ENCODE measurements at regions not wholly inside any gene's neighbourhood (a gene's known extent, or its start where the extent isn't known, plus 50 kb on each side); places are given as distances from the start of the nearest gene placed in this dataset.
A peak's percentile ranks its signal among the peaks of the same experiment; 100 is the strongest.

DNA sequence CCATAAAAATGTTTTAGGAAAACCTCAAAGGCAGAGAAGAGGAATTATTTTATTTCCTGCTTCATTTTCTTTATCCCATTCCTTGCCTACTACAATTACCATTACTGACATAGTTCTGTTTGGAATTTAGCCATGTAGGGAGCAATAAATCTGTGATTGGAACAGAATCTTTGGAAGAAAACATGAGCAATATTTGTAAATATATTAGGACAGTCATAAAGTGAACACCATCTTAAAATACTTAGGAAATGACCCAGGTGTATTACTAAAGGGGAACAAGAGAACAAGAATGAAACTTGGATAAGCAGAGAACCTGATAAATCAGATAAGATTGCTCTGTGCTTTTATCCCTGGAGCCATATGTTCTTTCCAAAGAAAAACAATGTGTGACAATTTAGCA, 1326.0 kb upstream of the FLRT2 start:
- FAIRE-seq (no peak), DNase-seq (ENCODE audit: low read depth) (no peak)
- H3K4me3 ChIP-seq (ENCODE audit: low read depth, low read length) = no peak overlapping the region
- no peak for TF ChIP-seq CTCF (IDR thresholded peaks at IDR 0.05; ENCODE audit: insufficient read depth, low read length, severe bottlenecking)
- H3K27me3 ChIP-seq (ENCODE audit: control insufficient read depth, insufficient read depth, low read length) = no peaks in the 10 kb centered on the region
- no peaks in the 10 kb centered on the region for H3K36me3 ChIP-seq (ENCODE audit: control insufficient read depth, insufficient read depth, low read length)

GRCh38 chr14:84208451-84208850, 1321.5 kb upstream of the FLRT2 start:
- no peak for DNase-seq (ENCODE audit: low read depth)
- Histone ChIP-seq H3K4me3 (ENCODE audit: low read depth, low read length) (no peak overlapping the region), H3K27me3 (ENCODE audit: control insufficient read depth, insufficient read depth, low read length) (no peaks in the 10 kb centered on the region), H3K36me3 (ENCODE audit: control insufficient read depth, insufficient read depth, low read length) (no peaks in the 10 kb centered on the region)
- TF ChIP-seq CTCF (IDR thresholded peaks at IDR 0.05; ENCODE audit: insufficient read depth, low read length, severe bottlenecking) = no peak
- no peak for FAIRE-seq

GRCh38 chr14:84209031-84209430, 1320.9 kb upstream of the FLRT2 start:
- FAIRE-seq = no peak
- Histone ChIP-seq H3K4me3 (ENCODE audit: low read depth, low read length) (no peak overlapping the region), H3K36me3 (ENCODE audit: control insufficient read depth, insufficient read depth, low read length) (no peaks in the 10 kb centered on the region), H3K27me3 (ENCODE audit: control insufficient read depth, insufficient read depth, low read length) (no peaks in the 10 kb centered on the region)
- no peak for TF ChIP-seq CTCF (IDR thresholded peaks at IDR 0.05; ENCODE audit: insufficient read depth, low read length, severe bottlenecking)
- peak; percentile 1 for DNase-seq (ENCODE audit: low read depth)

- Histone ChIP-seq H3K4me3 (ENCODE audit: low read depth, low read length) (no peak overlapping the region), H3K27me3 (ENCODE audit: control insufficient read depth, insufficient read depth, low read length) (no peaks in the 10 kb centered on the region), H3K36me3 (ENCODE audit: control insufficient read depth, insufficient read depth, low read length) (no peaks in the 10 kb centered on the region)
- no peak for TF ChIP-seq CTCF (IDR thresholded peaks at IDR 0.05; ENCODE audit: insufficient read depth, low read length, severe bottlenecking)
- DNase-seq (ENCODE audit: low read depth) (no peak), FAIRE-seq (no peak)
Measured at GRCh38 chr14:84217066-84217465, 1312.9 kb upstream of the FLRT2 start.

- no peaks in the 10 kb centered on the region for H3K27me3 ChIP-seq (ENCODE audit: control insufficient read depth, insufficient read depth, low read length)
- no peak for TF ChIP-seq CTCF (IDR thresholded peaks at IDR 0.05; ENCODE audit: insufficient read depth, low read length, severe bottlenecking)
- FAIRE-seq (no peak), DNase-seq (ENCODE audit: low read depth) (no peak)
- no peaks in the 10 kb centered on the region for H3K36me3 ChIP-seq (ENCODE audit: control insufficient read depth, insufficient read depth, low read length)
- H3K4me3 ChIP-seq (ENCODE audit: low read depth, low read length) = no peak overlapping the region
Measured at GRCh38 chr14:84225268-84225667, 1304.7 kb upstream of the FLRT2 start.

- no peak for FAIRE-seq
- no peak overlapping the region for H3K4me3 ChIP-seq (ENCODE audit: low read depth, low read length)
- H3K27me3 ChIP-seq (ENCODE audit: control insufficient read depth, insufficient read depth, low read length) = no peaks in the 10 kb centered on the region
- H3K36me3 ChIP-seq (ENCODE audit: control insufficient read depth, insufficient read depth, low read length) = no peaks in the 10 kb centered on the region
- TF ChIP-seq CTCF (IDR thresholded peaks at IDR 0.05; ENCODE audit: insufficient read depth, low read length, severe bottlenecking) = no peak
- no peak for DNase-seq (ENCODE audit: low read depth)
Measured at GRCh38 chr14:84228702-84229101, 1301.2 kb upstream of the FLRT2 start.
